ENCODE measurements at regions not wholly inside any gene's neighbourhood (a gene's known extent, or its start where the extent isn't known, plus 50 kb on each side); places are given as distances from the start of the nearest gene placed in this dataset.
A peak's percentile ranks its signal among the peaks of the same experiment; 100 is the strongest.
"Not testable (repeated sequence)": the region's sequence is repeated elsewhere in the genome, so short reads cannot be mapped to it uniquely, and the experiment has no call there.

GRCh38 chr5:111975133-111975532 lies 218.1 kb upstream of the NREP start:
- Mint-ChIP-seq H3K27me3 (no peaks in the 10 kb centered on the region), H3K4me3 (no peak overlapping the region), H3K27ac (no peak overlapping the region), H3K36me3 (no peaks in the 10 kb centered on the region), H3K9me3 (no peaks in the 10 kb centered on the region), H3K4me1 (no peaks in the 10 kb centered on the region)
- no peak for ATAC-seq

DNA sequence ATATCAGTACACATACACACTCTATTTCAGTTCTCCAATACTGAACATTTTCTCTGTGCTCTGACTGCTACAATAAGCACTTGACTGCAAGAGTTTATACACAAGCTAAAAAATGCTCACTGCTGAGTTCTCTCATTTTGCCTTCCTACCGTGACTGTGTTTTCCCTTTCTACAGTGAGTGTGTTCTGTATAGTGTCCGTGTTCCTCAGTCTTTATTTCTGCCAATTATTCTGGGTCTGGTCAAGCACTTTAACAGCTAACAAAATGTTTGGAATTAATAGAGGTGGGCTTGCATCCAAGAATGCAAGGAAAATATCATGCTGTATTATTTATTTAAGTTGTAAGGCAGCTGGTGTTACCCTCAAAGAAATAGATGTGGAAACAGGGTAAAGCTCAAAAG lies 217.0 kb upstream of the NREP start:
- Mint-ChIP-seq H3K4me3 (no peak overlapping the region), H3K27ac (no peak overlapping the region), H3K9me3 (no peaks in the 10 kb centered on the region), H3K36me3 (no peaks in the 10 kb centered on the region), H3K4me1 (no peaks in the 10 kb centered on the region), H3K27me3 (no peaks in the 10 kb centered on the region)
- no peak for ATAC-seq

DNA sequence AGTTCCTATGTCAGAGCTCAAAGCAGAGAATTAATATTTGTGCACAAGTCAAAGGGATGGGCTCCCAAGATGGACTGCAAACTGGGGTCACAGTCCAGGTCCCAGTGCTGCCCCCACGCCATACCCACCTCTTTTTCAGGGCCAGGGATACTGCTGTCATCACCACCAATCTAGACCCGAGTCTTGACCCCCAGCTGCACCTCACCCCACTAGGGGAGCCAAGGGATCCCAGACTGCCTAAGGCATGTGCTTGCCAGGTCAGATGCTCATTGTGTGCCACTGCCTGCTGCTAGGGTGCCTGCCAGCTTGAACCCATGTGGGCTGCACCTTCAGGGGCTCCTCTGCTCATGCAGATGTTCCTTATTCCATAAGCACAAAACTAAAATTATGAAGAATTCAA lies 215.6 kb upstream of the NREP start:
- no peak overlapping the region for H3K4me3 Mint-ChIP-seq
- no peak overlapping the region for H3K27ac Mint-ChIP-seq

GRCh38 chr5:111972080-111972479 lies 215.1 kb upstream of the NREP start:
- no peak overlapping the region for H3K27ac Mint-ChIP-seq
- no peaks in the 10 kb centered on the region for H3K27me3 Mint-ChIP-seq
- no peak for ATAC-seq
- no peaks in the 10 kb centered on the region for H3K4me1 Mint-ChIP-seq
- no peak overlapping the region for H3K4me3 Mint-ChIP-seq
- no peaks in the 10 kb centered on the region for H3K9me3 Mint-ChIP-seq
- H3K36me3 Mint-ChIP-seq, result no peaks in the 10 kb centered on the region

More for the DNA sequence above, 215.6 kb upstream of the NREP start:
- Mint-ChIP-seq H3K36me3 (no peaks in the 10 kb centered on the region), H3K9me3 (no peaks in the 10 kb centered on the region), H3K4me1 (no peaks in the 10 kb centered on the region), H3K27me3 (no peaks in the 10 kb centered on the region)
- peak; percentile 54 for ATAC-seq

- Mint-ChIP-seq H3K27ac (no peak overlapping the region), H3K4me3 (no peak overlapping the region), H3K4me1 (no peaks in the 10 kb centered on the region), H3K27me3 (no peaks in the 10 kb centered on the region), H3K9me3 (no peaks in the 10 kb centered on the region), H3K36me3 (no peaks in the 10 kb centered on the region)
- no peak for ATAC-seq
These were observed 211.5 kb upstream of the NREP start for GRCh38 chr5:111968459-111968858.

DNA sequence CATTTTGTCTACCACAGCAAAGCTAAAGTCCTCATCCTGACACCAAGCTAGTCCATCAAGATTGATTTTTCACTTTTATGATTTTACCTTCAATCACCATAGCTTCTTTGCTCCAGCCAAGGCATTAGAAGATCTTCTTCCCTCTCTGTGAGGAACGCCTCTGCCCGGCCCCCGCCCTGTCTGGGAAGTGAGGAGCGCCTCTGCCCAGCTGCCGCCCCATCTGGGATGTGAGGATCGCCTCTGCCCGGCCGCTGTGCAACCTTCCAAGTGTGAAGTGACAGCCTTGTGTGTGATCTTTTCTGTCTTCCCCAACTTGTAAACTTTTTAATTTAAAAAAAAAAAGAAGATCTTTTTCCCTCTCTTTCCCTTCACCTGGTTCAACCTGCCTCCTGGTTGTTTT lies 210.5 kb upstream of the NREP start:
- Mint-ChIP-seq H3K4me3 (no peak overlapping the region), H3K4me1 (no peaks in the 10 kb centered on the region), H3K27ac (no peak overlapping the region), H3K36me3 (no peaks in the 10 kb centered on the region), H3K9me3 (peaks cover 2% of the 10 kb centered on the region), H3K27me3 (no peaks in the 10 kb centered on the region)
- ATAC-seq, result no peak

DNA sequence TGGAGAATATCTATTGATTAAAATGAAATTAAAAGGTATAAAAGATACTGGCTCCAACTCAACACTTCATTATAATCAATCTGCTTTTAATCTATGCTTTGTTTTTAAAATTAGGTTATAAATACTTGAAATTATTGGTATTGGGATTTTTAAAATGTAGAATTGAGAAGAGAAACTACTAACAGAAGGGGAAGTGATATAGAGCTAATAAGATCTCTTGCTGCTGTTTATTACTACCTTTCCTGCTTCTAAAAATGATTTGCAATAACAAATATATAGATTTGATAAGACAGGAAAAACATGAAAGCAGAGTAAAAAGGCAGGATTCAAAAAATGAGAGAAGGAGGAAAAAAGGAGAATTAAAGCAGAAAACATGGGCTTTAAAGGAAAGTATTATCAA lies 209.3 kb upstream of the NREP start:
- no peak overlapping the region for H3K27ac Mint-ChIP-seq
- H3K9me3 Mint-ChIP-seq, result peaks cover 2% of the 10 kb centered on the region
- no peak for ATAC-seq
- no peaks in the 10 kb centered on the region for H3K4me1 Mint-ChIP-seq
- H3K4me3 Mint-ChIP-seq, result no peak overlapping the region
- H3K36me3 Mint-ChIP-seq, result no peaks in the 10 kb centered on the region
- no peaks in the 10 kb centered on the region for H3K27me3 Mint-ChIP-seq

- ATAC-seq, result no peak
- no peaks in the 10 kb centered on the region for H3K36me3 Mint-ChIP-seq
- peaks cover 2% of the 10 kb centered on the region for H3K9me3 Mint-ChIP-seq
- no peak overlapping the region for H3K4me3 Mint-ChIP-seq
- no peaks in the 10 kb centered on the region for H3K4me1 Mint-ChIP-seq
- H3K27ac Mint-ChIP-seq, result no peak overlapping the region
- no peaks in the 10 kb centered on the region for H3K27me3 Mint-ChIP-seq
These were observed 206.6 kb upstream of the NREP start for GRCh38 chr5:111963555-111963954.

- Mint-ChIP-seq H3K27ac (no peak overlapping the region), H3K36me3 (no peaks in the 10 kb centered on the region), H3K4me3 (no peak overlapping the region), H3K27me3 (no peaks in the 10 kb centered on the region), H3K4me1 (no peaks in the 10 kb centered on the region), H3K9me3 (peaks cover 2% of the 10 kb centered on the region)
- peak; percentile 47 for ATAC-seq
These were observed 205.9 kb upstream of the NREP start for GRCh38 chr5:111962906-111963305.

GRCh38 chr5:111961862-111962261 lies 204.9 kb upstream of the NREP start:
- ATAC-seq, result no peak
- no peaks in the 10 kb centered on the region for H3K27me3 Mint-ChIP-seq
- no peak overlapping the region for H3K4me3 Mint-ChIP-seq
- H3K27ac Mint-ChIP-seq, result no peak overlapping the region
- H3K9me3 Mint-ChIP-seq, result peaks cover 2% of the 10 kb centered on the region
- no peaks in the 10 kb centered on the region for H3K4me1 Mint-ChIP-seq
- no peaks in the 10 kb centered on the region for H3K36me3 Mint-ChIP-seq

DNA sequence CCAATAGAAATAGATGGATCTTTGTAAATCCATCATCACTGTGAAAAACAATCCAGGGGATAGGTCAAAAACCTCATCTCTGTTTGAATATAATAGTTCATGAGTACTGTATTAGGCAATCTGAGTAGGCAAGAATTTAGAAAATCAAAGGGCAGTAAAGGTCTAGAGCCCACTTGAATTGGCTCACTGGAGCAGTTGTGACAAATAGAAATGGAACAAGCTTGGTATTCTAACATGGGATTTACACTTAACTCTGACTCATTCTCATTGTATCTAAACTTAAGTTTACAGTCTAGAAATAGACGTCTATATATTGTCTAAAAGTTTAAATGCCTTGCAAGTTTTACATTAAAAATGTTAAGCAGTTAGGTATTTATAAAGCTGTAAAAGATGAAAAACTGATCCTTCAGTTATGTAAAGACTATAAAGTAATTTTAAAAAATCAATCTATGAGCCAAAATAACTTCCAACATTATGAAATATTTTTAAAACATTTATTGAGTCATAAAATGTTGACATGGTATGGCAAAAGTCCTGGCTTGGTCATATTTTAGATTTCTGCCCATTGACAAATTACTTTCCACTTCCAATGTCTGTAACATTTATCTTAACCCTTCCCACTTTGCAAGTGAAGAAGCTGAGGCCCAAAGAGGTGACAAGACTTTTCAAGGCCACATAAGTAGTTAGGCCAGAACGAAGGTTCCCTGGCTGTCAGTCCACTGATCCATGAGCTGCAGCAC lies 203.7 kb upstream of the NREP start:
- Mint-ChIP-seq H3K27ac (no peak overlapping the region), H3K4me1 (no peaks in the 10 kb centered on the region), H3K27me3 (peaks cover 4% of the 10 kb centered on the region), H3K4me3 (no peak overlapping the region), H3K9me3 (peaks cover 2% of the 10 kb centered on the region), H3K36me3 (no peaks in the 10 kb centered on the region)
- no peak for ATAC-seq

GRCh38 chr5:111958851-111959250 lies 201.9 kb upstream of the NREP start:
- peaks cover 2% of the 10 kb centered on the region for H3K9me3 Mint-ChIP-seq
- peaks cover 7% of the 10 kb centered on the region for H3K4me1 Mint-ChIP-seq
- peaks cover 8% of the 10 kb centered on the region for H3K27me3 Mint-ChIP-seq
- H3K4me3 Mint-ChIP-seq, result no peak overlapping the region
- H3K27ac Mint-ChIP-seq, result no peak overlapping the region
- no peaks in the 10 kb centered on the region for H3K36me3 Mint-ChIP-seq
- ATAC-seq, result no peak

DNA sequence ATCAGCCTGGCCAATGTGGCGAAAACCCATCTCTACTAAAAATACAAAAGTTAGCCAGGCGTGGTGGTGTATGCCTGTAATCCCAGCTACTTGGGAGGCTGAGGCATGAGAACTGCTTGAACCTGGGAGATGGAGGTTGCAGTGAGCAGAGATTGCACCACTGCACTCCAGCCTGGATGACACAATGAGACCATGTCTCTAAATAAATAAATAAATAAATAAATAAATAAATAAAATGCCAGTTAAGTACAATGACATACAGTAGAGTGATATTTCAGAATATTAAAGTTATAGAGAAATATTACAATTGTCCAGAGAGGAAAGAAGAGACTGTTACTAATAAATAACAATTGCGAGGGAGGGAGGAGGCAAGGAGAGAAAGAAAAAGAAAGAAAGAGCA lies 199.8 kb upstream of the NREP start:
- H3K4me3 Mint-ChIP-seq, H3K27ac Mint-ChIP-seq, ATAC-seq, H3K4me1 Mint-ChIP-seq, H3K36me3 Mint-ChIP-seq, H3K9me3 Mint-ChIP-seq: not testable (repeated sequence)
- H3K27me3 Mint-ChIP-seq, result peaks cover 14% of the 10 kb centered on the region

DNA sequence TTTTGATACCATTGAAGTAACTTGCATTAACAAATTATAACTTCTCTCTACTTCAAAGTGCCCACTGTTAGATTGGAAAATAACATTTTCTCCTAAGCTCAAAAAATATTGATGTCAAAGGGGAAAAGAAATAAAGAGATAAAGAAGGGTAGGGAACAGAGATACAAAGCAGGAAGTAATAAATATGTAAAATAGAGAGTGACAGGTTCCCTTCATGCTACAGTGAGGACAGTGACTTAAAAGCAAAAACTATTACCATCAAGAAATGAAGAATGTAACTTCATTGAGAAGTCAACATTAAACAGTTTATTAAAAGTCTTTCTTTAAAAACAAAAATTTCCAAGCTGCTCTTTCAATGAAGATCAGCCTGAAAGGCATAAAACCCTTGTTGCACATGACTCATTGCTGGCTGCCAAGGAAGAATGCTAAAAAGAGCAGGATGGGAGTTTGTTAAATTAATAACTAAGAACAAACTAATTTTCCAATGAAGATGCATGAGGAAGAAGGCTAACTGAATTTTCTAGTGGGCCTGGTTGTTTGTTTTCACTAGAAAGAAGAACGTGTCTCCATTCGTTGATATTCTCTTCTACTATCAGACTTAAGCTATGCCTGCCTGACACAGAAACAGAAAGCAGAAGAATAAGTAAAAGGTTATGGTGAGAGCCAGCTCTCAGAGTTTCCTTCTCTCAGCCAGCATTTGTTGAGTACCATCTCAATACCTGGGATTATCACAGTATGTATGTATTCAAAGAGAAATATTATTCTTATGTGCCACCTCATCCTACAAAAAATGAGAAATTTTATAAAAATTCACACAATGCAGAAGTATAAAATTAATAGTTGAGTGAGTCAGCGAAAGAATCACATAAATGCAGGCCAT lies 197.8 kb upstream of the NREP start:
- no peaks in the 10 kb centered on the region for H3K36me3 Mint-ChIP-seq
- H3K27ac Mint-ChIP-seq, result no peak overlapping the region
- H3K4me1 Mint-ChIP-seq, result peaks cover 7% of the 10 kb centered on the region
- no peak overlapping the region for H3K4me3 Mint-ChIP-seq
- peaks cover 2% of the 10 kb centered on the region for H3K9me3 Mint-ChIP-seq
- ATAC-seq, result no peak
- peaks cover 16% of the 10 kb centered on the region for H3K27me3 Mint-ChIP-seq

GRCh38 chr5:111953351-111954127 lies 196.5 kb upstream of the NREP start:
- H3K27me3 Mint-ChIP-seq, result peaks cover 16% of the 10 kb centered on the region
- no peak overlapping the region for H3K4me3 Mint-ChIP-seq
- peaks cover 7% of the 10 kb centered on the region for H3K4me1 Mint-ChIP-seq
- no peak for ATAC-seq
- no peak overlapping the region for H3K27ac Mint-ChIP-seq
- peaks cover 2% of the 10 kb centered on the region for H3K9me3 Mint-ChIP-seq
- H3K36me3 Mint-ChIP-seq, result no peaks in the 10 kb centered on the region

All from stimulated activated memory B cell treated with anti-CD40 and anti-IgM and Interleukin-4, amounts not matched to agents 10 μg/mL and 1 μg/mL and 100 μg/mL, for 72 hours (primary cell).